IMR-90 (cell line): ENCODE measurements at regions not wholly inside any gene's neighbourhood (a gene's known extent, or its start where the extent isn't known, plus 50 kb on each side); places are given as distances from the start of the nearest gene placed in this dataset.

ENCODE experiments used
- ATAC-seq: fragments of 200-7000 bp; cut with Tn5 transposase; 2 replicates; pipeline ENCODE4 v1.9.1; 2020; ENCODE audit warnings: low read depth, mild to moderate bottlenecking, moderate library complexity
- BruUV-seq: library from RNA; stranded (reverse); fragments of 400-500 nt; replicated peaks from 2 replicates; lab custom pipeline; 2021; lab: Mats Ljungman, UMichigan
- CTCF ChIA-PET: fragments of 300-600 bp; formaldehyde crosslinking; extraction: SDS; loops from one replicate; lab custom pipeline; 2021; ENCODE audit warnings: antibody characterized with exemption; lab: Yijun Ruan, JAX
- POLR2A ChIA-PET: fragments of 300-600 bp; sonication (Branson Sonifier 250); formaldehyde crosslinking; loops from one replicate; lab custom pipeline; 2022; ENCODE audit warnings: antibody characterized with exemption; ENCODE audit not compliant: unreplicated experiment; lab: Charles Lee
- DNase-seq: peaks from one replicate; pipeline ENCODE4 v3.0.0; 2013
- H2AFZ ChIP-seq: replicated peaks from 2 replicates; pipeline ENCODE3; 2013; ENCODE audit warnings: low read length, mild to moderate bottlenecking; ENCODE audit not compliant: poor library complexity
- H2AK5ac ChIP-seq: 2 replicates; pipeline ENCODE4 v1.6.1; 2013; ENCODE audit warnings: low read depth, low read length, inconsistent platforms
- H2AK9ac ChIP-seq: replicated peaks from 2 replicates; pipeline ENCODE3; 2013; ENCODE audit warnings: mild to moderate bottlenecking, low read depth, low read length, moderate library complexity; ENCODE audit not compliant: poor library complexity
- H2BK120ac ChIP-seq: 2 replicates; pipeline ENCODE4 v1.6.1; 2013; ENCODE audit warnings: low read depth, low read length, inconsistent platforms
- H2BK15ac ChIP-seq: 3 replicates; pipeline ENCODE4 v1.6.1; 2013; ENCODE audit warnings: low read depth, low read length, inconsistent platforms
- H2BK20ac ChIP-seq: 2 replicates; pipeline ENCODE4 v1.6.1; 2013; ENCODE audit warnings: low read depth, mild to moderate bottlenecking, inconsistent platforms, low read length, moderate library complexity
- H2BK5ac ChIP-seq: 2 replicates; pipeline ENCODE4 v1.6.1; 2013; ENCODE audit warnings: mild to moderate bottlenecking, low read depth, low read length, inconsistent platforms; ENCODE audit not compliant: poor library complexity, severe bottlenecking
- H3K14ac ChIP-seq: replicated peaks from 2 replicates; pipeline ENCODE4 v1.6.1; 2013; ENCODE audit warnings: low read depth, low read length, inconsistent platforms
- H3K18ac ChIP-seq: 2 replicates; pipeline ENCODE4 v1.6.1; 2013; ENCODE audit warnings: low read depth, low read length, control low read depth
- H3K23ac ChIP-seq: 2 replicates; pipeline ENCODE4 v1.6.1; 2013; ENCODE audit warnings: low read depth, low read length, inconsistent platforms
- H3K27ac ChIP-seq: 2 replicates; pipeline ENCODE4 v1.5.1; 2013; ENCODE audit warnings: mild to moderate bottlenecking, control low read depth, low read length; ENCODE audit not compliant: insufficient read depth
- H3K27me3 ChIP-seq: 2 replicates; pipeline ENCODE4 v1.6.1; 2013; ENCODE audit warnings: low read length; ENCODE audit not compliant: control insufficient read depth, insufficient read depth
- H3K36me3 ChIP-seq: 2 replicates; pipeline ENCODE4 v1.6.1; 2013; ENCODE audit warnings: low read length, mixed read lengths; ENCODE audit not compliant: control insufficient read depth, insufficient read depth
- H3K4ac ChIP-seq: 2 replicates; pipeline ENCODE4 v1.6.1; 2013; ENCODE audit warnings: low read depth, low read length, inconsistent platforms
- H3K4me1 ChIP-seq: 2 replicates; pipeline ENCODE4 v1.6.1; 2013; ENCODE audit warnings: low read length, mixed read lengths; ENCODE audit not compliant: control insufficient read depth, insufficient read depth
- H3K4me2 ChIP-seq: 2 replicates; pipeline ENCODE4 v1.6.1; 2013; ENCODE audit warnings: low read depth, mild to moderate bottlenecking, control low read depth, low read length, moderate library complexity
- H3K4me3 ChIP-seq: 2 replicates; pipeline ENCODE4 v1.5.1; 2013; ENCODE audit warnings: low read depth, mild to moderate bottlenecking, control low read depth, low read length, moderate library complexity; ENCODE audit not compliant: insufficient read depth
- H3K56ac ChIP-seq: 2 replicates; pipeline ENCODE4 v1.6.1; 2013; ENCODE audit warnings: low read length, inconsistent platforms; ENCODE audit not compliant: insufficient read depth; ENCODE audit errors: extremely low read depth
- H3K79me1 ChIP-seq, 2 experiments: 2 replicates each; pipeline ENCODE4 v1.6.1; 2013; ENCODE audit warnings: low read length in 2 of 2, inconsistent platforms in 1 of 2, low read depth in 1 of 2
- H3K9ac ChIP-seq: 2 replicates; pipeline ENCODE4 v1.6.1; 2013; ENCODE audit warnings: low read depth, low read length, control low read depth
- H3K9me1 ChIP-seq: 2 replicates; pipeline ENCODE4 v1.6.1; 2013; ENCODE audit warnings: low read length, inconsistent platforms; ENCODE audit not compliant: insufficient read depth
- H3K9me3 ChIP-seq: 2 replicates; pipeline ENCODE4 v1.6.1; 2013; ENCODE audit warnings: low read length; ENCODE audit not compliant: control insufficient read depth, insufficient read depth
- H4K20me1 ChIP-seq: 2 replicates; pipeline ENCODE4 v1.6.1; 2013; ENCODE audit warnings: low read length, inconsistent platforms; ENCODE audit not compliant: insufficient read depth
- H4K5ac ChIP-seq: 2 replicates; pipeline ENCODE4 v1.6.1; 2013; ENCODE audit warnings: mild to moderate bottlenecking, low read depth, low read length, control low read depth
- H4K8ac ChIP-seq, 2 experiments: 2 replicates each; pipeline ENCODE4 v1.6.1; 2013; ENCODE audit warnings: low read depth in 2 of 2, low read length in 2 of 2, control low read depth in 1 of 2, inconsistent platforms in 1 of 2
- H4K91ac ChIP-seq: 2 replicates; pipeline ENCODE4 v1.6.1; 2013; ENCODE audit warnings: low read depth, low read length, inconsistent platforms; ENCODE audit not compliant: insufficient read depth
- BHLHE40 ChIP-seq: fragments of 150-350 bp; IDR thresholded peaks from 2 replicates; pipeline ENCODE4 v1.6.1; 2016; ENCODE audit warnings: mild to moderate bottlenecking, low read depth, low read length
- CEBPB ChIP-seq: IDR thresholded peaks from 2 replicates; pipeline ENCODE4 v1.6.1; 2012; ENCODE audit warnings: low read depth, low read length, improper control_type of control experiment
- CHD1 ChIP-seq: IDR thresholded peaks from 2 replicates; pipeline ENCODE4 v1.6.1; 2012; ENCODE audit warnings: low read depth, low read length, improper control_type of control experiment
- CTCF ChIP-seq: conservative IDR thresholded peaks from 2 replicates; pipeline ENCODE4 v1.5.1; 2012; ENCODE audit warnings: mild to moderate bottlenecking, low read depth, low read length, improper control_type of control experiment
- ELK1 ChIP-seq: fragments of 150-350 bp; IDR thresholded peaks from 2 replicates; pipeline ENCODE4 v1.6.1; 2016; ENCODE audit warnings: low read depth, mild to moderate bottlenecking, low read length, moderate library complexity, borderline replicate concordance
- FOS ChIP-seq: fragments of 150-350 bp; IDR thresholded peaks from 2 replicates; pipeline ENCODE4 v1.6.1; 2016; ENCODE audit warnings: low read depth, low read length
- MAFK ChIP-seq: IDR thresholded peaks from 2 replicates; pipeline ENCODE4 v1.6.1; 2012; ENCODE audit warnings: low read depth, low read length, improper control_type of control experiment
- MAZ ChIP-seq: IDR thresholded peaks from 2 replicates; pipeline ENCODE4 v1.6.1; 2012; ENCODE audit warnings: low read depth, mild to moderate bottlenecking, low read length, improper control_type of control experiment, moderate library complexity, borderline replicate concordance
- MXI1 ChIP-seq: IDR thresholded peaks from 2 replicates; pipeline ENCODE4 v1.6.1; 2012; ENCODE audit warnings: low read depth, mild to moderate bottlenecking, low read length, moderate library complexity, borderline replicate concordance
- NFE2L2 ChIP-seq: fragments of 150-350 bp; IDR thresholded peaks from 2 replicates; pipeline ENCODE4 v1.6.1; 2016; ENCODE audit warnings: low read depth, mild to moderate bottlenecking, low read length
- POLR2A ChIP-seq: IDR thresholded peaks from 2 replicates; pipeline ENCODE4 v1.6.1; 2012; ENCODE audit warnings: mild to moderate bottlenecking, low read depth, low read length
- RAD21 ChIP-seq: IDR thresholded peaks from 2 replicates; pipeline ENCODE4 v1.6.1; 2012; ENCODE audit warnings: low read length, improper control_type of control experiment
- RCOR1 ChIP-seq: IDR thresholded peaks from 2 replicates; pipeline ENCODE4 v1.6.1; 2012; ENCODE audit warnings: mild to moderate bottlenecking, low read length, improper control_type of control experiment; ENCODE audit not compliant: insufficient replicate concordance
- RFX5 ChIP-seq: IDR thresholded peaks from 2 replicates; pipeline ENCODE4 v1.8.0; 2012; ENCODE audit warnings: low read depth, mild to moderate bottlenecking, low read length, moderate library complexity
- SMC3 ChIP-seq: fragments of 150-350 bp; IDR thresholded peaks from 2 replicates; pipeline ENCODE4 v1.6.1; 2016; ENCODE audit warnings: low read depth, mild to moderate bottlenecking, antibody characterized with exemption, low read length, moderate library complexity
- USF2 ChIP-seq: fragments of 150-350 bp; IDR thresholded peaks from 2 replicates; pipeline ENCODE4 v1.6.1; 2017; ENCODE audit warnings: mild to moderate bottlenecking, antibody characterized with exemption, low read length, low read depth
- WGBS, 2 experiments: methylation state at CpG; one replicate each; pipeline versions ENCODE4 v1.1.5 to v1.1.7; 2013; ENCODE audit warnings: missing lambda C conversion rate in 2 of 2; ENCODE audit not compliant: insufficient read length in 1 of 2; ENCODE audit errors: extremely low coverage in 2 of 2; 5-methylcytosine and 5-hydroxymethylcytosine counted together
- dilution Hi-C: fragments of 300-500 bp; cut with HindIII; formaldehyde crosslinking; loops from one replicate; pipeline ENCODE4 v1.14.3; 2018; ENCODE audit warnings: low sequenced_read_pairs; ENCODE audit not compliant: unreplicated experiment
- in situ Hi-C: fragments of 300-500 bp; cut with MboI; formaldehyde crosslinking; loops from 3 replicates; pipeline ENCODE4 v1.14.3; 2019; ENCODE audit warnings: low sequenced_read_pairs, inconsistent platforms, mixed read lengths
- intact Hi-C: fragments of 100-400 bp; cut with micrococcal nuclease; formaldehyde crosslinking; loops from 2 replicates; pipeline ENCODE4 v1.10.0; 2022

GRCh38 chr12:87304406-87304805 is 724.8 kb downstream of the C12orf50 start:
- Histone ChIP-seq H3K27me3 (no peaks in the 10 kb centered on the region), H3K9me3 (no peaks in the 10 kb centered on the region), H3K4me2 (no peak overlapping the region), H2BK20ac (no peak overlapping the region), H3K4ac (no peak overlapping the region), H3K79me1 (no peaks in the 10 kb centered on the region), H4K8ac (no peak overlapping the region), H3K36me3 (no peaks in the 10 kb centered on the region), H2BK5ac (no peak overlapping the region), H3K14ac (no peak overlapping the region), H3K4me1 (no peaks in the 10 kb centered on the region), H2AFZ (peak overlapping the region; percentile 40), H3K27ac (no peak overlapping the region), H4K91ac (no peak overlapping the region), H3K9me1 (no peaks in the 10 kb centered on the region), H4K5ac (no peak overlapping the region), H2BK120ac (no peak overlapping the region), H3K23ac (no peak overlapping the region; the same call in 1 of the 2 replicates), H3K18ac (no peak overlapping the region), H4K20me1 (no peaks in the 10 kb centered on the region), H3K56ac (no peak overlapping the region), H2BK15ac (no peak overlapping the region), H2AK5ac (no peak overlapping the region), H3K9ac (no peak overlapping the region), H2AK9ac (no peak overlapping the region), H3K4me3 (no peak overlapping the region)
- no peak for TF ChIP-seq RFX5
- TF ChIP-seq BHLHE40, result no peak
- TF ChIP-seq MAFK, result no peak
- no peak for TF ChIP-seq RCOR1
- TF ChIP-seq MAZ, result no peak
- no peak for TF ChIP-seq FOS
- TF ChIP-seq CTCF, result no peak
- TF ChIP-seq CEBPB, result no peak
- TF ChIP-seq RAD21, result no peak
- no peak for TF ChIP-seq NFE2L2
- no peak for TF ChIP-seq SMC3
- no peak for TF ChIP-seq POLR2A
- TF ChIP-seq MXI1, result no peak
- no peak for TF ChIP-seq USF2
- TF ChIP-seq ELK1, result no peak
- no peak for TF ChIP-seq CHD1
- ChIA-PET POLR2A (no interaction called here), CTCF (no interaction called here)
- in situ Hi-C loops, result no loop called here
- BruUV-seq, result no TSS peak
- dilution Hi-C loops, result no loop called here
- WGBS, 2 experiments, result 100% methylated on average over 1 of the region's 2 CpGs; no CpG with 5 or more reads in 1 of the 2 experiments
- no peak for DNase-seq
- ATAC-seq, result no peak
- intact Hi-C loops, result no loop called here
